ENCODE measurements at regions not wholly inside any gene's neighbourhood (a gene's known extent, or its start where the extent isn't known, plus 50 kb on each side); places are given as distances from the start of the nearest gene placed in this dataset.

GRCh38 chr18:34600874-34601656 lies 109.0 kb upstream of the DTNA start:
- DNase-seq (ENCODE audit: extremely low read depth, low read depth) = no peak
- TF ChIP-seq CTCF (IDR thresholded peaks at IDR 0.05; ENCODE audit: low read depth, low read length) = no peak

- no peak for DNase-seq (ENCODE audit: extremely low read depth, low read depth)
- TF ChIP-seq CTCF (IDR thresholded peaks at IDR 0.05; ENCODE audit: low read depth, low read length) = no peak
Measured at GRCh38 chr18:34604591-34604990, 105.5 kb upstream of the DTNA start.

GRCh38 chr18:34606851-34607250 lies 103.2 kb upstream of the DTNA start:
- no peak for DNase-seq (ENCODE audit: extremely low read depth, low read depth)
- TF ChIP-seq CTCF (IDR thresholded peaks at IDR 0.05; ENCODE audit: low read depth, low read length) = no peak

GRCh38 chr18:34608064-34608463 lies 102.0 kb upstream of the DTNA start:
- no peak for TF ChIP-seq CTCF (IDR thresholded peaks at IDR 0.05; ENCODE audit: low read depth, low read length)
- DNase-seq (ENCODE audit: extremely low read depth, low read depth) = no peak

- no peak for DNase-seq (ENCODE audit: extremely low read depth, low read depth)
- no peak for TF ChIP-seq CTCF (IDR thresholded peaks at IDR 0.05; ENCODE audit: low read depth, low read length)
Measured at GRCh38 chr18:34609986-34610648, 100.0 kb upstream of the DTNA start.

GRCh38 chr18:34611904-34612303 lies 98.2 kb upstream of the DTNA start:
- no peak for TF ChIP-seq CTCF (IDR thresholded peaks at IDR 0.05; ENCODE audit: low read depth, low read length)
- DNase-seq (ENCODE audit: extremely low read depth, low read depth) = no peak

- no peak for TF ChIP-seq CTCF (IDR thresholded peaks at IDR 0.05; ENCODE audit: low read depth, low read length)
- no peak for DNase-seq (ENCODE audit: extremely low read depth, low read depth)
Measured at GRCh38 chr18:34620258-34620861, 89.7 kb upstream of the DTNA start.

Measured in AG09319 (cell line).